ENCODE measurements at regions not wholly inside any gene's neighbourhood (a gene's known extent, or its start where the extent isn't known, plus 50 kb on each side); places are given as distances from the start of the nearest gene placed in this dataset.

DNA sequence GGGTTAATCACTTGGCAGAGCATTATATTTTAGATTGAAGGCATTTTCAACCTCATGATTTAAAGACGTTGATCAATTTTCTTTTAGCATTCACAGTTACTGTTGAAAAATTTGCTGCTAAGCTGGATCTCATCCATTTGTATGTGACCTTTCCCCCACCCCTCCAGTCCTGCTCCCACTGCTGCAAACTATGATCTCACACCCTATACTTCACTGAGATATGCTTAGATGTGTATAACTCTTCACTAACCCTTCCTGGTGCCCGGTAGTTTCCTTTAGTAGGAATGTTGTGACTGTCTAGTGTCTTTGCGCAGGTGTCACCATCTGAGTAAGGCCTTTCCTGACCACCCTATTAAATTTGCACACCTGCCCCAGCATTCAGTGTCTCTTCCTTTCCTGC, 67.0 kb upstream of the C1orf21 start:
- H3K14ac ChIP-seq (ENCODE audit: insufficient read depth, low read length), result no peak overlapping the region
- no peak overlapping the region for H3K18ac ChIP-seq (ENCODE audit: insufficient read length, low read depth, low read length)
- no CpG with 5 or more reads among the region's 3 CpGs for WGBS (ENCODE audit: extremely low coverage, insufficient read length, low lambda C conversion rate)
- H3K56ac ChIP-seq (ENCODE audit: insufficient read length, low read depth, low read length), result no peak overlapping the region
- H4K8ac ChIP-seq (replicated peaks; ENCODE audit: insufficient read length, low read depth, low read length), result no peak overlapping the region
- no peak overlapping the region for H2BK120ac ChIP-seq (ENCODE audit: low read depth, low read length, poor library complexity, severe bottlenecking)
- no peaks in the 10 kb centered on the region for H3K23me2 ChIP-seq (ENCODE audit: insufficient read length, low read depth, low read length, poor library complexity, severe bottlenecking)
- H3K27ac ChIP-seq (ENCODE audit: insufficient read length, low read depth, low read length), result no peak overlapping the region
- TF ChIP-seq, protein P1, sequence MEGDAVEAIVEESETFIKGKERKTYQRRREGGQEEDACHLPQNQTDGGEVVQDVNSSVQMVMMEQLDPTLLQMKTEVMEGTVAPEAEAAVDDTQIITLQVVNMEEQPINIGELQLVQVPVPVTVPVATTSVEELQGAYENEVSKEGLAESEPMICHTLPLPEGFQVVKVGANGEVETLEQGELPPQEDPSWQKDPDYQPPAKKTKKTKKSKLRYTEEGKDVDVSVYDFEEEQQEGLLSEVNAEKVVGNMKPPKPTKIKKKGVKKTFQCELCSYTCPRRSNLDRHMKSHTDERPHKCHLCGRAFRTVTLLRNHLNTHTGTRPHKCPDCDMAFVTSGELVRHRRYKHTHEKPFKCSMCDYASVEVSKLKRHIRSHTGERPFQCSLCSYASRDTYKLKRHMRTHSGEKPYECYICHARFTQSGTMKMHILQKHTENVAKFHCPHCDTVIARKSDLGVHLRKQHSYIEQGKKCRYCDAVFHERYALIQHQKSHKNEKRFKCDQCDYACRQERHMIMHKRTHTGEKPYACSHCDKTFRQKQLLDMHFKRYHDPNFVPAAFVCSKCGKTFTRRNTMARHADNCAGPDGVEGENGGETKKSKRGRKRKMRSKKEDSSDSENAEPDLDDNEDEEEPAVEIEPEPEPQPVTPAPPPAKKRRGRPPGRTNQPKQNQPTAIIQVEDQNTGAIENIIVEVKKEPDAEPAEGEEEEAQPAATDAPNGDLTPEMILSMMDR (conservative IDR thresholded peaks at IDR 0.05), result no peak
- H3K4me1 ChIP-seq (ENCODE audit: insufficient read depth, low read length), result no peaks in the 10 kb centered on the region
- H3T11ph ChIP-seq (ENCODE audit: low read length), result no peak overlapping the region
- H2BK12ac ChIP-seq (ENCODE audit: insufficient read length, low read depth, low read length), result no peak overlapping the region
- no peaks in the 10 kb centered on the region for H3K9me3 Mint-ChIP-seq
- H4K5ac ChIP-seq (ENCODE audit: insufficient read length, low read depth, low read length), result no peak overlapping the region
- H3K23ac ChIP-seq (ENCODE audit: insufficient read length, low read depth, low read length), result no peak overlapping the region
- H2AFZ ChIP-seq (ENCODE audit: low read length), result no peak overlapping the region
- no peak for DNase-seq
- H3K27me3 Mint-ChIP-seq (ENCODE audit: low read depth), result no peaks in the 10 kb centered on the region
- no peak overlapping the region for H2BK5ac ChIP-seq (ENCODE audit: insufficient read length, low read length)
- H3K79me1 ChIP-seq (ENCODE audit: insufficient read depth, low read depth, low read length, poor library complexity, severe bottlenecking), result no peaks in the 10 kb centered on the region
- no peaks in the 10 kb centered on the region for H3K36me3 Mint-ChIP-seq (ENCODE audit: insufficient read depth in 1 of 3, low read depth in 3 of 3)
- H3K9me3 ChIP-seq (ENCODE audit: control insufficient read depth, low read depth, low read length), result no peaks in the 10 kb centered on the region
- H3K27me3 ChIP-seq (ENCODE audit: insufficient read depth, low read length), result no peaks in the 10 kb centered on the region
- no peaks in the 10 kb centered on the region for H3K79me2 ChIP-seq (ENCODE audit: insufficient read depth, low read length)
- H4K91ac ChIP-seq (ENCODE audit: insufficient read length, low read depth, low read length), result no peak overlapping the region
- H3K27ac Mint-ChIP-seq, result no peak overlapping the region
- H3K4me1 Mint-ChIP-seq, result peaks cover 8 to 20% of the 10 kb centered on the region in 2 experiments
- no peak overlapping the region for H2BK20ac ChIP-seq (ENCODE audit: low read depth, low read length, poor library complexity, severe bottlenecking)
- no peak overlapping the region for H3K4me3 Mint-ChIP-seq
- no peak overlapping the region for H3K9ac ChIP-seq (ENCODE audit: extremely low read depth, insufficient read length, low read length)
- H3K4me2 ChIP-seq (ENCODE audit: insufficient read depth, insufficient read length, low read length), result no peak overlapping the region
- no peak overlapping the region for H3K4ac ChIP-seq (ENCODE audit: low read depth, low read length)
- no peak overlapping the region for H2BK15ac ChIP-seq (ENCODE audit: low read depth, low read length)
- no peak overlapping the region for H2AK5ac ChIP-seq (ENCODE audit: insufficient read length, low read length)
- no peaks in the 10 kb centered on the region for H4K20me1 ChIP-seq (ENCODE audit: control insufficient read depth, insufficient read depth, insufficient read length)
